ENCODE measurements at regions not wholly inside any gene's neighbourhood (a gene's known extent, or its start where the extent isn't known, plus 50 kb on each side); places are given as distances from the start of the nearest gene placed in this dataset.
"Not testable (repeated sequence)": the region's sequence is repeated elsewhere in the genome, so short reads cannot be mapped to it uniquely, and the experiment has no call there.

DNA sequence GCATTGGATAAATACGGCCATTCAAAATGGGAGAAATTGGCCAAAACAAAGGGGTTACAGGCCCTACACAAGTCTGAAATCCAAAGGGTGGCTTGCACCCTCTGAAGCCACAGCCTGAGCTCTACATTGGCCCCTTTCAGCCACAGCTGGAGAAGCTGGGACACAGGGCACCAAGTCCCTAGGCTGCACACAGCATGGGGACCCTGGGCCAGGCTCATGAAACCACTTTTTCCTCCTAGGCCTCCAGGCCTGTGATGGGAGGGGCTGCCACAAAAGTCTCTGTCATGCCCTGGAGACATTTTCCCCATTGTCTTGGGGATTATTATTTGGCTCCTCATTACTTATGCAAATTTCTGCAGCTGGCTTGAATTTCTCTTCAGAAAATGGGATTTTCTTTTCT is 64.3 kb upstream of the COL5A2 start:
- TF ChIP-seq, protein P1, sequence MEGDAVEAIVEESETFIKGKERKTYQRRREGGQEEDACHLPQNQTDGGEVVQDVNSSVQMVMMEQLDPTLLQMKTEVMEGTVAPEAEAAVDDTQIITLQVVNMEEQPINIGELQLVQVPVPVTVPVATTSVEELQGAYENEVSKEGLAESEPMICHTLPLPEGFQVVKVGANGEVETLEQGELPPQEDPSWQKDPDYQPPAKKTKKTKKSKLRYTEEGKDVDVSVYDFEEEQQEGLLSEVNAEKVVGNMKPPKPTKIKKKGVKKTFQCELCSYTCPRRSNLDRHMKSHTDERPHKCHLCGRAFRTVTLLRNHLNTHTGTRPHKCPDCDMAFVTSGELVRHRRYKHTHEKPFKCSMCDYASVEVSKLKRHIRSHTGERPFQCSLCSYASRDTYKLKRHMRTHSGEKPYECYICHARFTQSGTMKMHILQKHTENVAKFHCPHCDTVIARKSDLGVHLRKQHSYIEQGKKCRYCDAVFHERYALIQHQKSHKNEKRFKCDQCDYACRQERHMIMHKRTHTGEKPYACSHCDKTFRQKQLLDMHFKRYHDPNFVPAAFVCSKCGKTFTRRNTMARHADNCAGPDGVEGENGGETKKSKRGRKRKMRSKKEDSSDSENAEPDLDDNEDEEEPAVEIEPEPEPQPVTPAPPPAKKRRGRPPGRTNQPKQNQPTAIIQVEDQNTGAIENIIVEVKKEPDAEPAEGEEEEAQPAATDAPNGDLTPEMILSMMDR (IDR thresholded peaks at IDR 0.05) = not testable (repeated sequence)
- TF ChIP-seq POLR2A (IDR thresholded peaks at IDR 0.05); POLR2AphosphoS5 (IDR thresholded peaks at IDR 0.05; ENCODE audit: insufficient read depth in 1 of 2, low read depth in 1 of 2): not testable (repeated sequence)
